HG03520 (cell line): ENCODE measurements at regions not wholly inside any gene's neighbourhood (a gene's known extent, or its start where the extent isn't known, plus 50 kb on each side); places are given as distances from the start of the nearest gene placed in this dataset.

Experiments
- ATAC-seq: cut with Tn5 transposase; IDR thresholded peaks from one replicate; pipeline ENCODE4 v1.9.1; 2021; ENCODE audit warnings: mild to moderate bottlenecking, moderate library complexity; ENCODE audit not compliant: unreplicated experiment

DNA sequence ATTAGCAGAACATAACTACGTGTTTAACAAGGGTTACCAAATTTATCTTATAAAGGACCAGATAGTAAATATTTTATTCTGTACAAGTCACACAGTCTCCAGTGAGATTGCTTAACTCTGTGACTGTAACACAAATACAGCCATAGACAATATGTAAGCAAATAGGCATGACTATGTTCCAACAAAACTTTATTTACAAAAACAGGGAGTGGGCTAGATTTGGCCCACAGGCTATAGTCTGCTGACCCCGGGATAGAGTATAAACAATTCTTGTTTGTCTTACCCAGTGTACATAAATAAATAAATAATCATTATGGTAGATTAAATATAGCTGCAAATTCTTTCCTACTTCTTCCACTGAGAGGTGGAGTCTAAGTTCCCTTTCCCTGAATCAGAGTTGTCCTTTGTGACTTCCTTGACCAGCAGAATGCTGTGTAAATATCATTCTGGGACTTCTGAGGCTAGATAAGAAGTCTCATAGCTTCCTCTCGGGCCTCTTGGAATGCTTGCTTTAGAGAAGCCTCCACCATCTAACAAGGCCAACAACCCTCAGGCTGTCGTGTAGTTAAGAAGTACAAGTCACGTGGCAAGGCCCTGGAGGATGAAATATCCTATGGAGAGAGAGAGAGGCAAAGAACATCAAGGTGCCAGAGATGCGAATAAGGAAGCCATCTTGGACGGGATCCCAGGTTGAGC is 59.1 kb upstream of the TMEM244 start:
- ATAC-seq, result no peak

DNA sequence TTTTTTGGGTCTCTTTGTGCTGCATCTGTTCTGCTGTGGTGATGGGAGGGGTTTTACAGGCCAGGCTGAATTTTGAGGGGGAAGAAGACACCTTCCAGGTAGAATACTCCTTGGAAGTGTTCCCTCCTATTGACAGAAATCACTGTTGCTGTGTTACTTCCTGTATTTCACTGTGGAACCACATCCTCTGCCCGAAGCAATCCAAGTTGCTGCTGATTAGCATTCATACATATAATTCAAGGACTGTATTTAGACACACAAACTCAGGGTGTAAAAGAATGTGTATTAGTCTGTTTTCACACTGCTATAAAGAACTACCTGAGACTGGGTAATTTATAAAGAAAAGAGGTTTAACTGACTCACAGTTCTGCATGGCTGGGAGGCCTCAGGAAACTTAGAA is 50.6 kb upstream of the TMEM244 start:
- no peak for ATAC-seq
